ENCODE measurements at regions not wholly inside any gene's neighbourhood (a gene's known extent, or its start where the extent isn't known, plus 50 kb on each side); places are given as distances from the start of the nearest gene placed in this dataset.
"Not testable (repeated sequence)": the region's sequence is repeated elsewhere in the genome, so short reads cannot be mapped to it uniquely, and the experiment has no call there.

DNA sequence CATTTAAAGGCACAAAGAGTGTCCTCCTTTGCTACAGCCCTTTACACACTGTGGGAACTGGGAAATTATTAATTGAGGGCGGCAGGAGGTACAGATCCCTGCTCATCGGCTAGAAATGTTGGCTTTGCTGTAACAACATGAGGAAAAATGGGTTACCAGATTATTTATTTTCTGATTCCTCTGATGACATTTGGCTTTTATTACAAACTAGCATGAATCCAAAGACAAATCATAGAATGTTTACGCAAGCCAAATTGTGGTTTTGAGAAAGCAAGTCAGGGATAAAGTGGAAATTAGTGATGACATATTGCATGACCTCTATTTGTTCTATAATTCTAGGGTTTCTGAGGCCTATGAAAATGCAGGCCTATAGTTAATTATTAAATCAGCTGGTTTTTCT, 126.1 kb upstream of the TMEM196 start:
- TF ChIP-seq, protein P1, sequence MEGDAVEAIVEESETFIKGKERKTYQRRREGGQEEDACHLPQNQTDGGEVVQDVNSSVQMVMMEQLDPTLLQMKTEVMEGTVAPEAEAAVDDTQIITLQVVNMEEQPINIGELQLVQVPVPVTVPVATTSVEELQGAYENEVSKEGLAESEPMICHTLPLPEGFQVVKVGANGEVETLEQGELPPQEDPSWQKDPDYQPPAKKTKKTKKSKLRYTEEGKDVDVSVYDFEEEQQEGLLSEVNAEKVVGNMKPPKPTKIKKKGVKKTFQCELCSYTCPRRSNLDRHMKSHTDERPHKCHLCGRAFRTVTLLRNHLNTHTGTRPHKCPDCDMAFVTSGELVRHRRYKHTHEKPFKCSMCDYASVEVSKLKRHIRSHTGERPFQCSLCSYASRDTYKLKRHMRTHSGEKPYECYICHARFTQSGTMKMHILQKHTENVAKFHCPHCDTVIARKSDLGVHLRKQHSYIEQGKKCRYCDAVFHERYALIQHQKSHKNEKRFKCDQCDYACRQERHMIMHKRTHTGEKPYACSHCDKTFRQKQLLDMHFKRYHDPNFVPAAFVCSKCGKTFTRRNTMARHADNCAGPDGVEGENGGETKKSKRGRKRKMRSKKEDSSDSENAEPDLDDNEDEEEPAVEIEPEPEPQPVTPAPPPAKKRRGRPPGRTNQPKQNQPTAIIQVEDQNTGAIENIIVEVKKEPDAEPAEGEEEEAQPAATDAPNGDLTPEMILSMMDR (IDR thresholded peaks at IDR 0.05), result no peak
- no peak for TF ChIP-seq POLR2AphosphoS5 (IDR thresholded peaks at IDR 0.05)
- no peak for TF ChIP-seq EP300 (IDR thresholded peaks at IDR 0.05; ENCODE audit: low read depth)
- no peak for TF ChIP-seq POLR2A (IDR thresholded peaks at IDR 0.05)
- H3K27ac ChIP-seq, result no peak overlapping the region
- no peaks in the 10 kb centered on the region for H3K36me3 ChIP-seq
- in situ Hi-C loops (cut with MboI; ENCODE audit: low pct_ligation_motif_present in 1 of 4, low pct_unique_long_range_greater_than_20kb in 1 of 4, low sequenced_read_pairs in 3 of 4) (no loop called here), intact Hi-C loops (cut with DNase I; ENCODE audit: low total_unique reads) (no loop called here)
- no peaks in the 10 kb centered on the region for H3K27me3 ChIP-seq
- no peak for DNase-seq
- no peak overlapping the region for H3K4me3 ChIP-seq
- H3K9me3 ChIP-seq, result no peaks in the 10 kb centered on the region
- 73% methylated on average over 3 of the region's 3 CpGs for WGBS, 2 donors (ENCODE audit: low coverage in 1 of 2)
- H3K4me1 ChIP-seq, result no peaks in the 10 kb centered on the region

DNA sequence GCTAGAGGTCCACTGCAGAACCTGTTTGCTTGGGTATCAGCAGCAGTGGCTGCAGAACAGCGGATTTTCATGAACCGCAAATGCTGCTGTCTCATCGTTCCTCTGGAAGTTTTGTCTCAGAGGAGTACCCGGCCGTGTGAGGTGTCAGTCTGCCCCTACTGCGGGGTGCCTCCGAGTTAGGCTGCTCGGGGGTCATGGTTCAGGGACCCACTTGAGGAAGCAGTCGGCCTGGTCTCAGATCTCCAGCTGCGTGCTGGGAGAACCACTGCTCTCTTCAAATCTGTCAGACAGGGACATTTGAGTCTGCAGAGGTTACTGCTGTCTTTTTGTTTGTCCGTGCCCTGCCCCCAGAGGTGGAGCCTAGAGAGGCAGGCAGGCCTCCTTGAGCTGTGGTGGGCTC, 109.5 kb upstream of the TMEM196 start:
- H3K27ac ChIP-seq; H3K27me3 ChIP-seq; intact Hi-C loops (cut with DNase I; ENCODE audit: low total_unique reads); DNase-seq; H3K36me3 ChIP-seq; in situ Hi-C loops (cut with MboI; ENCODE audit: low pct_ligation_motif_present in 1 of 4, low pct_unique_long_range_greater_than_20kb in 1 of 4, low sequenced_read_pairs in 3 of 4); H3K4me1 ChIP-seq; H3K9me3 ChIP-seq; H3K4me3 ChIP-seq: not testable (repeated sequence)
- 92% methylated on average over 11 of the region's 11 CpGs; no CpG with 5 or more reads in 1 of the 2 donors for WGBS, 2 donors (ENCODE audit: low coverage in 1 of 2)

DNA sequence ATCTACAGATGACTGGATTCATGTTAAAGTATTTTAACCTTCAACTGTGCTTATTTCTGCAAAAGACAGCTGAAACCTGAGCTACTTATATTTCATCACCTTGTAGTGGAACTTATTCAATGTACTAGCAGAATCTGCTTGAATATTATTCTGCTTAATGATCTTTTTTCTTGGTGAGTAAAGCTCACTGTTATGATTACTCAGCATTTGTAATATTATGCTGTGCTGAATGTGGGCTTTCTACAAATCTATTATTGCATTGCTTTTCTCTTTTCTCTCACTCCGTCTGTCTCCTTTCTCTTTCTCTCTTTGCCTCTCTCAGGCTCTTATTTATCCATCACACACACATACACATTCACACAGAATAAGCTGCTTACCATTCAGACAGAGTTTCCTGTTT, 98.7 kb upstream of the TMEM196 start:
- H3K36me3 ChIP-seq, result no peaks in the 10 kb centered on the region
- H3K4me1 ChIP-seq, result no peaks in the 10 kb centered on the region
- no peaks in the 10 kb centered on the region for H3K27me3 ChIP-seq
- DNase-seq, result no peak
- H3K4me3 ChIP-seq, result no peak overlapping the region
- TF ChIP-seq POLR2A (IDR thresholded peaks at IDR 0.05), result no peak
- TF ChIP-seq, protein P1 (IDR thresholded peaks at IDR 0.05), result no peak
- no peak for TF ChIP-seq POLR2AphosphoS5 (IDR thresholded peaks at IDR 0.05)
- no peak for TF ChIP-seq EP300 (IDR thresholded peaks at IDR 0.05; ENCODE audit: low read depth)
- intact Hi-C loops (cut with DNase I; ENCODE audit: low total_unique reads), result no loop called here
- H3K27ac ChIP-seq, result no peak overlapping the region
- in situ Hi-C loops (cut with MboI; ENCODE audit: low pct_ligation_motif_present in 1 of 4, low pct_unique_long_range_greater_than_20kb in 1 of 4, low sequenced_read_pairs in 3 of 4), result no loop called here
- 78 to 84% methylated on average over 1 of the region's 1 CpG for WGBS, 2 donors (ENCODE audit: low coverage in 1 of 2)
- H3K9me3 ChIP-seq, result no peaks in the 10 kb centered on the region

DNA sequence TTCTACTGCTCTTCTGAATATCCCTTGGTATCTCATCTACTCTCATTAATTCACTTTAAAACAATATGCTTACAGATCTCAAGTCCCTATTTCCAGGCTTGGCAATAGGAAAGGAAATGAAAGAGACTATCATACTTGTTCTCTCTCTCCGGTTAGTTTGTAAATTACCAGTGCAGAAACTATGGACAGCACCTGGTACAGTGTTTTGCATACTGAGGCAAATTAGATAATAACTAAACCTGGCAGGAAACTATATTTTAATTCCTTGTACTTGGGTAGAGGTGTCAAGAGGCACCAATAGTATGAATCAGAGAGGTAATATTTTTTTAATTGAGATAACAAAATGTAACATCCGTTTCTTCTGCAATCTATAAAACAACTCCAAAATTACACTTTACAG, 97.7 kb upstream of the TMEM196 start:
- no peaks in the 10 kb centered on the region for H3K27me3 ChIP-seq
- 69 to 70% methylated on average over 1 to 2 of the region's 2 CpGs for WGBS, 2 donors (ENCODE audit: low coverage in 1 of 2)
- no peaks in the 10 kb centered on the region for H3K36me3 ChIP-seq
- no peak overlapping the region for H3K27ac ChIP-seq
- DNase-seq, result no peak
- intact Hi-C loops (cut with DNase I; ENCODE audit: low total_unique reads), result no loop called here
- H3K4me3 ChIP-seq, result no peak overlapping the region
- H3K4me1 ChIP-seq, result no peaks in the 10 kb centered on the region
- H3K9me3 ChIP-seq, result no peaks in the 10 kb centered on the region
- in situ Hi-C loops (cut with MboI; ENCODE audit: low pct_ligation_motif_present in 1 of 4, low pct_unique_long_range_greater_than_20kb in 1 of 4, low sequenced_read_pairs in 3 of 4), result no loop called here
- TF ChIP-seq POLR2AphosphoS5 (IDR thresholded peaks at IDR 0.05) (no peak), POLR2A (IDR thresholded peaks at IDR 0.05) (no peak), EP300 (IDR thresholded peaks at IDR 0.05; ENCODE audit: low read depth) (no peak)
- TF ChIP-seq, protein P1 (IDR thresholded peaks at IDR 0.05), result no peak

DNA sequence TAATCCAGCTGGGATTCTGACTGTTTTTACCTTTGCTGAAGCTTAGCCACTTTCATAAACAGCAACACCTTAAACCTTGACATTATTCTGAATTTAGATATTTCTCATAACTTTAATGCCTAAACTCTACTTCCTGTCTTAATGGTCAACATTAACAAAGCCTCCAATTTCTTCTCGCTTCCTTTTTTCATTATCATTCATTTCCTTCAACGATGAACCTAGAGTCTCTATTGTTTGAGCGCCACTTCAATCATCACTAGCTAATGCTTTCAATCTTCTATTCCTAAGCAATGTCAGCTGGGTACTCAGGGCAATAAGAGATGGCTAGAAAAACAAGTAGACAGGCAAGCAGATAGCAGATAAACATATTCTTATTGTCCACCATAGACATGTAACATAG, 96.6 kb upstream of the TMEM196 start:
- Histone ChIP-seq H3K4me1 (no peaks in the 10 kb centered on the region), H3K27me3 (no peaks in the 10 kb centered on the region), H3K4me3 (no peak overlapping the region), H3K9me3 (no peaks in the 10 kb centered on the region), H3K36me3 (no peaks in the 10 kb centered on the region), H3K27ac (no peak overlapping the region)
- no peak for DNase-seq
- intact Hi-C loops (cut with DNase I; ENCODE audit: low total_unique reads) (no loop called here), in situ Hi-C loops (cut with MboI; ENCODE audit: low pct_ligation_motif_present in 1 of 4, low pct_unique_long_range_greater_than_20kb in 1 of 4, low sequenced_read_pairs in 3 of 4) (no loop called here)
- 82 to 89% methylated on average over 3 of the region's 3 CpGs for WGBS, 2 donors (ENCODE audit: low coverage in 1 of 2)
- TF ChIP-seq EP300 (IDR thresholded peaks at IDR 0.05; ENCODE audit: low read depth) (no peak), POLR2AphosphoS5 (IDR thresholded peaks at IDR 0.05) (no peak), POLR2A (IDR thresholded peaks at IDR 0.05) (no peak)
- TF ChIP-seq, protein P1 (IDR thresholded peaks at IDR 0.05), result no peak
